Midbrain (tissue), 1 donor: ENCODE measurements at regions not wholly inside any gene's neighbourhood (a gene's known extent, or its start where the extent isn't known, plus 50 kb on each side); places are given as distances from the start of the nearest gene placed in this dataset.
"Not testable (repeated sequence)": the region's sequence is repeated elsewhere in the genome, so short reads cannot be mapped to it uniquely, and the experiment has no call there.

Experiments
- DNase-seq: peaks from one replicate; lab custom pipeline; 2025; lab: John Stamatoyannopoulos, UW

GRCh38 chr17:71023249-71024030, 854.1 kb downstream of the KCNJ2 start:
- no peak for DNase-seq

- DNase-seq = no peak
These were observed 854.8 kb downstream of the KCNJ2 start for GRCh38 chr17:71024172-71024571.

- no peak for DNase-seq
These were observed 855.6 kb downstream of the KCNJ2 start for GRCh38 chr17:71024969-71025368.

- no peak for DNase-seq
These were observed 859.9 kb downstream of the KCNJ2 start for GRCh38 chr17:71029246-71029645.

- DNase-seq = not testable (repeated sequence)
These were observed 862.0 kb downstream of the KCNJ2 start for GRCh38 chr17:71031286-71031685.

- DNase-seq = no peak
These were observed 863.5 kb downstream of the KCNJ2 start for GRCh38 chr17:71032746-71033273.

- DNase-seq = no peak
These were observed 864.0 kb downstream of the KCNJ2 start for GRCh38 chr17:71033336-71033735.

GRCh38 chr17:71035226-71035625, 865.9 kb downstream of the KCNJ2 start:
- no peak for DNase-seq

- DNase-seq = no peak
These were observed 868.1 kb downstream of the KCNJ2 start for GRCh38 chr17:71037386-71037785.

- DNase-seq = no peak
These were observed 870.1 kb downstream of the KCNJ2 start for GRCh38 chr17:71039391-71039790.

- DNase-seq = no peak
These were observed 883.6 kb downstream of the KCNJ2 start for GRCh38 chr17:71052971-71053370.

- DNase-seq = no peak
These were observed 885.8 kb downstream of the KCNJ2 start for GRCh38 chr17:71055128-71055527.

GRCh38 chr17:71057448-71057847, 888.1 kb downstream of the KCNJ2 start:
- no peak for DNase-seq

GRCh38 chr17:71057938-71058337, 888.6 kb downstream of the KCNJ2 start:
- no peak for DNase-seq

GRCh38 chr17:71063127-71063526, 893.8 kb downstream of the KCNJ2 start:
- DNase-seq = no peak

- DNase-seq = no peak
These were observed 894.2 kb downstream of the KCNJ2 start for GRCh38 chr17:71063559-71063958.

- DNase-seq = no peak
These were observed 898.5 kb downstream of the KCNJ2 start for GRCh38 chr17:71067669-71068407.

GRCh38 chr17:71068408-71068750, 899.0 kb downstream of the KCNJ2 start:
- DNase-seq = no peak

GRCh38 chr17:71071041-71071440, 901.7 kb downstream of the KCNJ2 start:
- DNase-seq = no peak

- no peak for DNase-seq
These were observed 902.5 kb downstream of the KCNJ2 start for GRCh38 chr17:71071837-71072236.

- no peak for DNase-seq
These were observed 911.6 kb downstream of the KCNJ2 start for GRCh38 chr17:71080937-71081336.

- no peak for DNase-seq
These were observed 912.3 kb downstream of the KCNJ2 start for GRCh38 chr17:71081666-71082065.

GRCh38 chr17:71084219-71084618, 914.9 kb downstream of the KCNJ2 start:
- no peak for DNase-seq
